ENCODE measurements at regions not wholly inside any gene's neighbourhood (a gene's known extent, or its start where the extent isn't known, plus 50 kb on each side); places are given as distances from the start of the nearest gene placed in this dataset.

GRCh38 chr3:56889131-56889530 is 87.4 kb upstream of the ARHGEF3 start:
- Histone ChIP-seq H3K4me2 (ENCODE audit: low read depth, low read length) (no peak overlapping the region), H3K4ac (ENCODE audit: low read depth, low read length) (no peak overlapping the region), H3K18ac (ENCODE audit: low read depth, low read length) (no peak overlapping the region), H4K8ac (ENCODE audit: low read depth in 2 of 2, low read length in 2 of 2) (no peak overlapping the region), H2BK120ac (ENCODE audit: low read depth, low read length) (no peak overlapping the region), H3K4me3 (ENCODE audit: insufficient read depth, low read depth, low read length) (no peak overlapping the region), H2BK20ac (ENCODE audit: low read depth, low read length) (no peak overlapping the region), H3K9me3 (ENCODE audit: control insufficient read depth, insufficient read depth, low read length) (no peaks in the 10 kb centered on the region), H3K56ac (ENCODE audit: extremely low read depth, insufficient read depth, low read length) (no peak overlapping the region), H4K91ac (ENCODE audit: insufficient read depth, low read depth, low read length) (no peak overlapping the region), H3K27ac (ENCODE audit: insufficient read depth, low read length) (no peak overlapping the region), H4K5ac (ENCODE audit: low read depth, low read length) (no peak overlapping the region), H3K14ac (replicated peaks; ENCODE audit: low read depth, low read length) (no peak overlapping the region), H2AK9ac (replicated peaks; ENCODE audit: low read depth, low read length, poor library complexity) (no peak overlapping the region), H2BK15ac (ENCODE audit: low read depth, low read length) (no peak overlapping the region), H4K20me1 (ENCODE audit: insufficient read depth, low read length) (no peaks in the 10 kb centered on the region), H3K9me1 (ENCODE audit: insufficient read depth, low read length) (no peaks in the 10 kb centered on the region), H2AFZ (replicated peaks; ENCODE audit: low read length, poor library complexity) (no peak overlapping the region), H3K36me3 (ENCODE audit: control insufficient read depth, insufficient read depth, low read length) (no peaks in the 10 kb centered on the region), H3K9ac (ENCODE audit: low read depth, low read length) (no peak overlapping the region), H2BK5ac (ENCODE audit: low read depth, low read length, poor library complexity, severe bottlenecking) (no peak overlapping the region), H3K79me1 (ENCODE audit: low read depth in 1 of 2, low read length in 2 of 2) (no peaks in the 10 kb centered on the region), H3K27me3 (ENCODE audit: control insufficient read depth, insufficient read depth, low read length) (peaks cover 5% of the 10 kb centered on the region), H3K4me1 (ENCODE audit: control insufficient read depth, insufficient read depth, low read length) (no peaks in the 10 kb centered on the region), H3K23ac (ENCODE audit: low read depth, low read length) (no peak overlapping the region), H2AK5ac (ENCODE audit: low read depth, low read length) (no peak overlapping the region)
- no peak for ATAC-seq (ENCODE audit: low read depth)
- TF ChIP-seq POLR2A (IDR thresholded peaks at IDR 0.05; ENCODE audit: low read depth, low read length) (no peak), RCOR1 (IDR thresholded peaks at IDR 0.05; ENCODE audit: insufficient replicate concordance, low read length) (no peak), CHD1 (IDR thresholded peaks at IDR 0.05; ENCODE audit: low read depth, low read length) (no peak), FOS (IDR thresholded peaks at IDR 0.05; ENCODE audit: low read depth, low read length) (no peak), BHLHE40 (IDR thresholded peaks at IDR 0.05; ENCODE audit: low read depth, low read length) (no peak), NFE2L2 (IDR thresholded peaks at IDR 0.05; ENCODE audit: low read depth, low read length) (no peak), MAFK (IDR thresholded peaks at IDR 0.05; ENCODE audit: low read depth, low read length) (no peak), MAZ (IDR thresholded peaks at IDR 0.05; ENCODE audit: borderline replicate concordance, low read depth, low read length) (no peak), RFX5 (IDR thresholded peaks at IDR 0.05; ENCODE audit: low read depth, low read length) (no peak), CEBPB (IDR thresholded peaks at IDR 0.05; ENCODE audit: low read depth, low read length) (no peak), SMC3 (IDR thresholded peaks at IDR 0.05; ENCODE audit: low read depth, low read length) (no peak), RAD21 (IDR thresholded peaks at IDR 0.05; ENCODE audit: low read length) (no peak), MXI1 (IDR thresholded peaks at IDR 0.05; ENCODE audit: borderline replicate concordance, low read depth, low read length) (no peak)
- TF ChIP-seq, protein P1, sequence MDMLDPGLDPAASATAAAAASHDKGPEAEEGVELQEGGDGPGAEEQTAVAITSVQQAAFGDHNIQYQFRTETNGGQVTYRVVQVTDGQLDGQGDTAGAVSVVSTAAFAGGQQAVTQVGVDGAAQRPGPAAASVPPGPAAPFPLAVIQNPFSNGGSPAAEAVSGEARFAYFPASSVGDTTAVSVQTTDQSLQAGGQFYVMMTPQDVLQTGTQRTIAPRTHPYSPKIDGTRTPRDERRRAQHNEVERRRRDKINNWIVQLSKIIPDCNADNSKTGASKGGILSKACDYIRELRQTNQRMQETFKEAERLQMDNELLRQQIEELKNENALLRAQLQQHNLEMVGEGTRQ (IDR thresholded peaks at IDR 0.05; ENCODE audit: low read depth, low read length): no peak
- TF ChIP-seq, protein P2, sequence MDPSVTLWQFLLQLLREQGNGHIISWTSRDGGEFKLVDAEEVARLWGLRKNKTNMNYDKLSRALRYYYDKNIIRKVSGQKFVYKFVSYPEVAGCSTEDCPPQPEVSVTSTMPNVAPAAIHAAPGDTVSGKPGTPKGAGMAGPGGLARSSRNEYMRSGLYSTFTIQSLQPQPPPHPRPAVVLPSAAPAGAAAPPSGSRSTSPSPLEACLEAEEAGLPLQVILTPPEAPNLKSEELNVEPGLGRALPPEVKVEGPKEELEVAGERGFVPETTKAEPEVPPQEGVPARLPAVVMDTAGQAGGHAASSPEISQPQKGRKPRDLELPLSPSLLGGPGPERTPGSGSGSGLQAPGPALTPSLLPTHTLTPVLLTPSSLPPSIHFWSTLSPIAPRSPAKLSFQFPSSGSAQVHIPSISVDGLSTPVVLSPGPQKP (IDR thresholded peaks at IDR 0.05; ENCODE audit: borderline replicate concordance, low read depth, low read length): no peak
- TF ChIP-seq, protein P3, sequence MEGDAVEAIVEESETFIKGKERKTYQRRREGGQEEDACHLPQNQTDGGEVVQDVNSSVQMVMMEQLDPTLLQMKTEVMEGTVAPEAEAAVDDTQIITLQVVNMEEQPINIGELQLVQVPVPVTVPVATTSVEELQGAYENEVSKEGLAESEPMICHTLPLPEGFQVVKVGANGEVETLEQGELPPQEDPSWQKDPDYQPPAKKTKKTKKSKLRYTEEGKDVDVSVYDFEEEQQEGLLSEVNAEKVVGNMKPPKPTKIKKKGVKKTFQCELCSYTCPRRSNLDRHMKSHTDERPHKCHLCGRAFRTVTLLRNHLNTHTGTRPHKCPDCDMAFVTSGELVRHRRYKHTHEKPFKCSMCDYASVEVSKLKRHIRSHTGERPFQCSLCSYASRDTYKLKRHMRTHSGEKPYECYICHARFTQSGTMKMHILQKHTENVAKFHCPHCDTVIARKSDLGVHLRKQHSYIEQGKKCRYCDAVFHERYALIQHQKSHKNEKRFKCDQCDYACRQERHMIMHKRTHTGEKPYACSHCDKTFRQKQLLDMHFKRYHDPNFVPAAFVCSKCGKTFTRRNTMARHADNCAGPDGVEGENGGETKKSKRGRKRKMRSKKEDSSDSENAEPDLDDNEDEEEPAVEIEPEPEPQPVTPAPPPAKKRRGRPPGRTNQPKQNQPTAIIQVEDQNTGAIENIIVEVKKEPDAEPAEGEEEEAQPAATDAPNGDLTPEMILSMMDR (conservative IDR thresholded peaks at IDR 0.05; ENCODE audit: low read depth, low read length): no peak
- in situ Hi-C loops (cut with MboI; ENCODE audit: low sequenced_read_pairs): no loop called here
- ChIA-PET POLR2A (ENCODE audit: unreplicated experiment) (no interaction called here), CTCF (interaction anchor here (0.6 to 1.2 kb wide), 2 partner anchors 11 to 17 kb away, joined by 3 to 4 read pairs; no protein-coding TSS in a partner anchor)
- intact Hi-C loops (cut with micrococcal nuclease): no loop called here
- dilution Hi-C loops (cut with HindIII; ENCODE audit: low sequenced_read_pairs, unreplicated experiment): no loop called here
- 88% methylated on average over 4 of the region's 7 CpGs; no CpG with 5 or more reads in 1 of the 2 experiments for WGBS, 2 experiments (ENCODE audit: extremely low coverage in 2 of 2, insufficient read length in 1 of 2)
- no TSS peak for BruUV-seq (replicated peaks)
- DNase-seq: no peak
